SU-DHL-6 (cell line): ENCODE measurements at regions not wholly inside any gene's neighbourhood (a gene's known extent, or its start where the extent isn't known, plus 50 kb on each side); places are given as distances from the start of the nearest gene placed in this dataset.

Experiments used
- H2AFZ ChIP-seq: fragments of 200-600 bp; sonication (generic); 2 replicates; pipeline ENCODE4 v1.6.1; 2014; ENCODE audit warnings: low read depth, mild to moderate bottlenecking, moderate library complexity, mixed read lengths, antibody characterized with exemption, low read length; ENCODE audit not compliant: severe bottlenecking
- H3F3A ChIP-seq: fragments of 200-600 bp; shearing (Covaris generic); 2 replicates; pipeline ENCODE4 v1.6.0; 2016; ENCODE audit warnings: antibody characterized with exemption, mild to moderate bottlenecking; ENCODE audit not compliant: insufficient read depth
- H3K27ac ChIP-seq: fragments of 200-600 bp; sonication (generic); 2 replicates; pipeline ENCODE4 v1.5.1; 2016; ENCODE audit warnings: low read depth, mild to moderate bottlenecking, low read length, moderate library complexity, mixed read lengths
- H3K27me3 ChIP-seq: fragments of 200-600 bp; sonication (generic), shearing (Covaris generic); 2 replicates; pipeline ENCODE4 v1.6.0; 2014; ENCODE audit warnings: mild to moderate bottlenecking, low read length
- H3K36me3 ChIP-seq: fragments of 200-600 bp; sonication (generic); 2 replicates; pipeline ENCODE4 v1.6.1; 2014; ENCODE audit warnings: mild to moderate bottlenecking, low read length, mixed read lengths
- H3K4me2 ChIP-seq: fragments of 300-600, 200-600 bp; shearing (Covaris generic), sonication (generic); 2 replicates; pipeline ENCODE4 v1.6.0; 2014; ENCODE audit warnings: low read length, low read depth, mild to moderate bottlenecking; ENCODE audit not compliant: poor library complexity, severe bottlenecking
- H3K4me3 ChIP-seq: fragments of 200-600 bp; sonication (generic); 2 replicates; pipeline ENCODE4 v1.5.1; 2014; ENCODE audit warnings: antibody characterized with exemption, low read length, mild to moderate bottlenecking, mixed read lengths; ENCODE audit not compliant: insufficient read depth, poor library complexity, severe bottlenecking
- H3K79me2 ChIP-seq: fragments of 200-600 bp; sonication (generic); 2 replicates; pipeline ENCODE4 v1.6.1; 2014; ENCODE audit warnings: mild to moderate bottlenecking, low read length, moderate library complexity; ENCODE audit not compliant: insufficient read depth
- H3K9ac ChIP-seq: fragments of 200-600 bp; sonication (generic); 2 replicates; pipeline ENCODE4 v1.7.0; 2014; ENCODE audit warnings: mild to moderate bottlenecking, low read length
- H3K9me2 ChIP-seq: fragments of 200-600 bp; sonication (generic); replicated peaks from 2 replicates; pipeline ENCODE4 v1.6.1; 2014; ENCODE audit warnings: low read length; ENCODE audit not compliant: insufficient read depth
- H3K9me3 ChIP-seq: fragments of 200-600 bp; sonication (generic); 2 replicates; pipeline ENCODE4 v1.6.1; 2014; ENCODE audit warnings: low read length, mixed read lengths; ENCODE audit not compliant: insufficient read depth
- H4K20me1 ChIP-seq: fragments of 200-600 bp; sonication (generic); 2 replicates; pipeline ENCODE4 v1.6.1; 2014; ENCODE audit warnings: low read depth, mild to moderate bottlenecking, antibody characterized with exemption, low read length, moderate library complexity, mixed read lengths
- EZH2phosphoT487 ChIP-seq: fragments of 200-600 bp; sonication (generic), shearing (Covaris generic); conservative IDR thresholded peaks from 2 replicates; pipeline ENCODE4 v1.6.1; 2018; ENCODE audit warnings: mild to moderate bottlenecking, antibody characterized with exemption, low read length, moderate library complexity, mixed read lengths
- TF ChIP-seq, protein P1 (sequence below): fragments of 200-600 bp; sonication (generic); IDR thresholded peaks from one replicate; pipeline ENCODE4 v1.5.1; 2017; ENCODE audit warnings: antibody characterized with exemption, mild to moderate bottlenecking, low read length, moderate library complexity; ENCODE audit not compliant: insufficient read depth, poor library complexity, severe bottlenecking

DNA sequence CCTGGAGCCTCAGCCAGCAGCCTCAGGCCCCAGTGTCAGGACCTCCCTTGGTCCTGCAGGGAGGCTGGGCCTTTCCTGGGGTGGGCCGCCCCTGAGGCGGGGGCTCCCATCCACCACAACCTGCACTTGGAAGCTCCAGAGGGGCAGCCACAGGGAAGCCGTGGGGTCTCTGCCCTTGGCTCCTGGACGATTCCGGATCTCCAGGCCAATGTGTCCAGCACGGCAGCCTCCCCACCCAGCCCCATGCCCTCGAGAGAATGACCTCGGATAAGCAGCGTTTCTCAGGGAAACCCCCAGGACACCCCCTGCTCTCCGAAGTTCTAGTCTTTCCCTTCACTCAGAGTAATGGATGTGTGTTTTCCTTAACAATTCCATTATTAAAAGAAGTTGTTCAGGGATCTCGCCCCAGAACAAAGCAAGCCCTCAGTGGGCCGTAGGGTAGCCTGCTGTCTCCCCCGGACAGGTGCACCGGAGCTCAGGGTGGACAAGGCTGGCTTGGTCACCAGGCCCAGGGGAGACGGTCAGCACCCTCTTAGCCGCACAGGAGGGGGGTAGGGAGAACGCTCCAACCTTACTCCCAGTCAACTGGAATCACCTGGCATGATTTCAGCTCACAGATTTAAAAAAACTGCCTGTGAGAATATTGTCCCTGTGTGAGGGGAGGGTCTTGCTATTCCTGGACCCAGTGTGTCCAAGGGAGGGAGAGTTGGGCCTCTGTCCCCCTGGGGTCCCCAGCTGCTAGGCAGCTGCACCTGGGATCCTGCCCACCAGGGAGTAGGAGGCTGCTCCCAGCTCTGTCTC, 72.2 kb upstream of the OTOS start:
- no peak for TF ChIP-seq EZH2phosphoT487
- TF ChIP-seq, protein P1, sequence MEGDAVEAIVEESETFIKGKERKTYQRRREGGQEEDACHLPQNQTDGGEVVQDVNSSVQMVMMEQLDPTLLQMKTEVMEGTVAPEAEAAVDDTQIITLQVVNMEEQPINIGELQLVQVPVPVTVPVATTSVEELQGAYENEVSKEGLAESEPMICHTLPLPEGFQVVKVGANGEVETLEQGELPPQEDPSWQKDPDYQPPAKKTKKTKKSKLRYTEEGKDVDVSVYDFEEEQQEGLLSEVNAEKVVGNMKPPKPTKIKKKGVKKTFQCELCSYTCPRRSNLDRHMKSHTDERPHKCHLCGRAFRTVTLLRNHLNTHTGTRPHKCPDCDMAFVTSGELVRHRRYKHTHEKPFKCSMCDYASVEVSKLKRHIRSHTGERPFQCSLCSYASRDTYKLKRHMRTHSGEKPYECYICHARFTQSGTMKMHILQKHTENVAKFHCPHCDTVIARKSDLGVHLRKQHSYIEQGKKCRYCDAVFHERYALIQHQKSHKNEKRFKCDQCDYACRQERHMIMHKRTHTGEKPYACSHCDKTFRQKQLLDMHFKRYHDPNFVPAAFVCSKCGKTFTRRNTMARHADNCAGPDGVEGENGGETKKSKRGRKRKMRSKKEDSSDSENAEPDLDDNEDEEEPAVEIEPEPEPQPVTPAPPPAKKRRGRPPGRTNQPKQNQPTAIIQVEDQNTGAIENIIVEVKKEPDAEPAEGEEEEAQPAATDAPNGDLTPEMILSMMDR: no peak
- Histone ChIP-seq H3K27me3 (no peaks in the 10 kb centered on the region), H3K4me2 (no peak overlapping the region), H4K20me1 (no peaks in the 10 kb centered on the region), H3K9me3 (no peaks in the 10 kb centered on the region), H3K27ac (no peak overlapping the region), H3K9ac (no peak overlapping the region), H3K9me2 (no peaks in the 10 kb centered on the region), H2AFZ (no peak overlapping the region), H3F3A (no peaks in the 10 kb centered on the region), H3K79me2 (no peaks in the 10 kb centered on the region), H3K4me3 (no peak overlapping the region), H3K36me3 (no peaks in the 10 kb centered on the region)

DNA sequence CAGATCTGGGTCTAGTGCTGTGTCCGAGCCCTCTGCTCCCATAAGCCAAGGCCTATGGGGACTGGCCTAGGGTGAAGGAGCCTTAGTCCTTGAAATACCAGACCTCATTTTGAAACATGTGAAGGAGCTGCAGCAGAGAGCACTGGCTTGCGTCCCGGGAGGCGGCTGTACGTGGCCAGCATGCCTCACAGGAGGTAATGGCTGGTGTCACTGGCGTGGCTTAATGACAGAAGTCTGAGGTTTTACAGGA, 72.7 kb upstream of the OTOS start:
- Histone ChIP-seq H3K27me3 (no peaks in the 10 kb centered on the region), H3K9ac (no peak overlapping the region), H4K20me1 (no peaks in the 10 kb centered on the region), H3K79me2 (no peaks in the 10 kb centered on the region), H3K27ac (no peak overlapping the region), H3K9me3 (no peaks in the 10 kb centered on the region), H2AFZ (no peak overlapping the region), H3F3A (no peaks in the 10 kb centered on the region), H3K4me3 (no peak overlapping the region), H3K36me3 (no peaks in the 10 kb centered on the region), H3K4me2 (no peak overlapping the region), H3K9me2 (no peaks in the 10 kb centered on the region)
- TF ChIP-seq EZH2phosphoT487: no peak
- TF ChIP-seq, protein P1: no peak

DNA sequence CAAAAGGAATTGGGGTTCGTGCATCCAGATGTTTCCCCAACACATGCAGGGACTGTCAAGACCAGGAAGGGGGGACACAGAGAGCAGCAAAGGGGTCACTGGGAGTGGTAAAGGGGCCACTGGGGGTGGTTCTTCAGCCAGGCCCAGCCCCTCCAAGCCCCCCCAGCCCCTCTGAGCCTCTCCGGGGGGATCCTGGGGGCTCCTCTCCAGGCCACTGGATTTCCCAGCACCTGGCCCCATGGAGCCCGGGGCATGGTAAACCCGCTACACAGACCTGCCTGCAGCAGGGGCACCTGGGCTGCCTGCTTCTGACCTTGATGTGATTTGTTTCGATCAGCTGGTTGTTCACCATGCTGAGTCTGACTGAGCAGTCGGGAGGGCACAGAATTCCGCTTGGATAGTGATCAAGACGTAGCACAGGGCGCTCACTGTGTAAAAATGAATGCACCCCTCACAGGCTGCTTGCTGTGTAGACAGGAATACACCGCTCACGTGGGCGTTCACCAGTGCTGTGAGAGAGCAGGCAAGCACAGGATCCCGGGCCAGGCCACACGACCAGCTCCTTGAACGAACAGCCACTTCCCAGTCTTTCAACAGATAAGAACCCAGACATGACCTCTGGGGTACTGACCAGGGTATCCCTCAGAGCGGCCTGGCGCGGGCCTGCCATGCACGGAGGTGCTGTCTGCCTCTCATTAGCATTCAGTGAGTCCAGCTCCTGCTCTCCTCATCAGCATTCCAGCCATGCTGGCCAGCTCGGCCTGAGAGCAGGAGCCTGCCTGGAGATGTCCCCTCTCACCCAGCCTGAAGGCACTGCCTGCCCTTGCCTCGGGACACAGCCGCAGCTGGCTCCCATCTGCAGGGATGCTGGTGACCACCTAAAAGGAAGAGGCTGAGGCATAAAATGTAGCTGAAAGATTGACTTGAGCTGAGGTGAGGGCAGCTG, 73.3 kb upstream of the OTOS start:
- Histone ChIP-seq H3K4me2 (no peak overlapping the region), H2AFZ (no peak overlapping the region), H3K9me2 (no peaks in the 10 kb centered on the region), H3K9ac (no peak overlapping the region), H3K27me3 (no peaks in the 10 kb centered on the region), H3K27ac (no peak overlapping the region), H3F3A (no peaks in the 10 kb centered on the region), H3K9me3 (no peaks in the 10 kb centered on the region), H3K36me3 (no peaks in the 10 kb centered on the region), H3K79me2 (no peaks in the 10 kb centered on the region), H3K4me3 (no peak overlapping the region), H4K20me1 (no peaks in the 10 kb centered on the region)
- no peak for TF ChIP-seq EZH2phosphoT487
- TF ChIP-seq, protein P1: no peak
